ENCODE measurements at regions not wholly inside any gene's neighbourhood (a gene's known extent, or its start where the extent isn't known, plus 50 kb on each side); places are given as distances from the start of the nearest gene placed in this dataset.

- Mint-ChIP-seq H3K4me1 (ENCODE audit: low read depth, unreplicated experiment) (no peaks in the 10 kb centered on the region), H3K27me3 (ENCODE audit: unreplicated experiment) (no peaks in the 10 kb centered on the region), H3K36me3 (ENCODE audit: unreplicated experiment) (no peaks in the 10 kb centered on the region), H3K4me3 (ENCODE audit: unreplicated experiment) (no peak overlapping the region), H3K9me3 (ENCODE audit: unreplicated experiment) (peaks cover 3% of the 10 kb centered on the region), H3K27ac (ENCODE audit: unreplicated experiment) (no peak overlapping the region)
- DNase-seq: no peak
- TF ChIP-seq CTCF (IDR thresholded peaks at IDR 0.05; ENCODE audit: partially characterized antibody, unreplicated experiment): no peak
Observed at GRCh38 chr21:15567191-15567590, 162.6 kb upstream of the USP25 start.

GRCh38 chr21:15568516-15568915 is 161.3 kb upstream of the USP25 start:
- DNase-seq: no peak
- no peak overlapping the region for H3K27ac Mint-ChIP-seq (ENCODE audit: unreplicated experiment)
- H3K4me3 Mint-ChIP-seq (ENCODE audit: unreplicated experiment): no peak overlapping the region
- H3K36me3 Mint-ChIP-seq (ENCODE audit: unreplicated experiment): no peaks in the 10 kb centered on the region
- TF ChIP-seq CTCF (IDR thresholded peaks at IDR 0.05; ENCODE audit: partially characterized antibody, unreplicated experiment): no peak
- no peaks in the 10 kb centered on the region for H3K9me3 Mint-ChIP-seq (ENCODE audit: unreplicated experiment)
- H3K4me1 Mint-ChIP-seq (ENCODE audit: low read depth, unreplicated experiment): no peaks in the 10 kb centered on the region
- no peaks in the 10 kb centered on the region for H3K27me3 Mint-ChIP-seq (ENCODE audit: unreplicated experiment)

GRCh38 chr21:15586752-15587427 is 142.9 kb upstream of the USP25 start:
- H3K27me3 Mint-ChIP-seq (ENCODE audit: unreplicated experiment): no peaks in the 10 kb centered on the region
- no peaks in the 10 kb centered on the region for H3K4me1 Mint-ChIP-seq (ENCODE audit: low read depth, unreplicated experiment)
- no peak overlapping the region for H3K4me3 Mint-ChIP-seq (ENCODE audit: unreplicated experiment)
- no peaks in the 10 kb centered on the region for H3K36me3 Mint-ChIP-seq (ENCODE audit: unreplicated experiment)
- no peaks in the 10 kb centered on the region for H3K9me3 Mint-ChIP-seq (ENCODE audit: unreplicated experiment)
- TF ChIP-seq CTCF (IDR thresholded peaks at IDR 0.05; ENCODE audit: partially characterized antibody, unreplicated experiment): no peak
- DNase-seq: no peak
- no peak overlapping the region for H3K27ac Mint-ChIP-seq (ENCODE audit: unreplicated experiment)

- DNase-seq: no peak
- Mint-ChIP-seq H3K27me3 (ENCODE audit: unreplicated experiment) (no peaks in the 10 kb centered on the region), H3K9me3 (ENCODE audit: unreplicated experiment) (no peaks in the 10 kb centered on the region), H3K4me3 (ENCODE audit: unreplicated experiment) (no peak overlapping the region), H3K27ac (ENCODE audit: unreplicated experiment) (no peak overlapping the region), H3K4me1 (ENCODE audit: low read depth, unreplicated experiment) (no peaks in the 10 kb centered on the region), H3K36me3 (ENCODE audit: unreplicated experiment) (no peaks in the 10 kb centered on the region)
- TF ChIP-seq CTCF (IDR thresholded peaks at IDR 0.05; ENCODE audit: partially characterized antibody, unreplicated experiment): peak; percentile 66
Observed at GRCh38 chr21:15592271-15592860, 137.4 kb upstream of the USP25 start.

- Mint-ChIP-seq H3K4me3 (ENCODE audit: unreplicated experiment) (no peak overlapping the region), H3K4me1 (ENCODE audit: low read depth, unreplicated experiment) (no peaks in the 10 kb centered on the region), H3K9me3 (ENCODE audit: unreplicated experiment) (no peaks in the 10 kb centered on the region), H3K36me3 (ENCODE audit: unreplicated experiment) (no peaks in the 10 kb centered on the region), H3K27me3 (ENCODE audit: unreplicated experiment) (no peaks in the 10 kb centered on the region), H3K27ac (ENCODE audit: unreplicated experiment) (no peak overlapping the region)
- no peak for TF ChIP-seq CTCF (IDR thresholded peaks at IDR 0.05; ENCODE audit: partially characterized antibody, unreplicated experiment)
- no peak for DNase-seq
Observed at GRCh38 chr21:15592957-15593356, 136.8 kb upstream of the USP25 start.

Data from glutamatergic neuron (in vitro differentiated cells).